ENCODE measurements at regions not wholly inside any gene's neighbourhood (a gene's known extent, or its start where the extent isn't known, plus 50 kb on each side); places are given as distances from the start of the nearest gene placed in this dataset.

DNA sequence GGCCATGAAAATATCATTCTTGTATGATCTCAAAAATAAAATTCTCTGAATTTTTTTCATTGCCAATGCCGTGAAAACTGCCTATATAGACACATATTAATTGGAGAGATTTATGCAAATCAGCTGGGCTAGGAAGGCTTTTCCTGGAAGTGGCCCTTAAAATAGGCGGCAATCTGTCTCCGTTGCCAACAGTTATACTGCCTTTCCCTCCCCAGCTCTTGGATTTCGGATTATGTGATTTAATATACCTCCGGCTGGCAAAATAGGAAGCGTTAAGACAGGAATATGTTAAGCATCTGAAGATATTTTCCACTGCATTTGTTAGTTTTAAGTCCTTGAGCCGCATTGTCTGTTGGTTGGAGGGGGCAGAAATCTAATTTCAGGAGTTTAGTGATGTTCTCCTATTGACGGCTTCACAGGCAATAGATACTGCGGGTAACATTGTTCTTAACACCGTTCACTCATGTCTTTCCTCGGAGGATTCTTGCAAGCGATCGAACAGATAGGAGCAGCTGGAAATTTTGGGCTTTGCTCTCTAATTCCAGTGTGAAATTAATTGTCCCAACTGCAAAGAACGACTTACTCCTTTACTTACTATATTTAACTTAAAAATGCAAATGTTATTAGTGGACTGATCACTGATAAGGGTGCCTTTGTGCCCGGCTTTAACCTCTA is 113.3 kb downstream of the LINC00237 start:
- no peak for DNase-seq (ENCODE audit: low spot score)

DNA sequence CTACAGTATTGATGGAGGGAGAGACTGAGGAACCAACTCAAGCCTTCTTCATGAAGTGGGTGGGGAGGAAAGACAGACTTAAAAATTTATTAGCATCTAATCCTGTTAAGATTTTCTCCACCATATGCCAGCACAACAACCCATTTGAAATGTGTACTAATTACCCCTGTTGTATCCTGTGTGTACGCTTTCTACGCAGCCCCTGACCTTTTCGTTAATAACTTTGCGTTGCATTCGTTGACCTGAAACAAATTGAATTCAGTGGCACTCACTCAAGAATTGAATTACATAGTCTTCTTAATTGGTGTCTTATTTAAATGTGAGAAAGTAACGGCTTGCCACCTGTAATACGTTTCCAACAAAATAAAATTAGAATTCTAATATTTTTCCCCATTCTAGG is 113.9 kb downstream of the LINC00237 start:
- DNase-seq (ENCODE audit: low spot score) = no peak

DNA sequence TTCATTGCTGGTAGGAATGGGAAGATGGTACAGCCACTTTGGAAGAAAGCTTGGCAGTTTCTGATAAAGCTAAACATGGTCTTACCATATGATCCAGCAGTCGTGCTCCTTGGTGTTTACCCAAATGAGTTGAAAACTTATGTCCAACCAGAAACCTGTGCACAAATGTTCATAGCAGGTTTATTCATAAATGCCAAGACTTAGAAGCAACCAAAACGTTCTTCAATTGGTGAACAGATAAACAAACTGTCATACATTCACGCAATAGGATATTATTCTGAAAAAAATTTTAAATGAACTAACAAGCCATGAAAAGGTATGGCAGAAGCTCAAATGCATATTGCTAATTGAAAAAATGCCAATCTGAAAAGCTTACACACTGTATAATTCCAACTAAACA is 117.1 kb downstream of the LINC00237 start:
- DNase-seq (ENCODE audit: low spot score) = no peak

DNA sequence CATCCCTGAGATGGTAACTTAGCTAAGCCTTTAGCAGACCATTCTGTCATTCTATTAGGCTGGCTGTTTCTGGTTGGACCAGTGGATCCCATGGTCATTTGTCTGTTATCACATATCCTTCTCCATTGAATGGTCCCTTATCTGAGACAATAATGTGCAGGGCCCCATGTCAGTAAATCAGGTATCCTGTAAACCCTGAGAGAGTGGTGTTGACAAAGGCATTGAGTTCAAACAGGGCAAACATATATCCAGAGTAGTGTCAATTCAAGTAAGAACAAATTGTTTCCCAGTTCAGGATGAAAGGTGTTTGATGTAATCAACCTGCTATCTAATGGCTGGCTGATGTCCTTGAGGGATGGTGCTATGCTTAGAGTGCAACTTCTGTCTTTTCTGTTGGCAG is 126.2 kb downstream of the LINC00237 start:
- DNase-seq (ENCODE audit: low spot score) = no peak

DNA sequence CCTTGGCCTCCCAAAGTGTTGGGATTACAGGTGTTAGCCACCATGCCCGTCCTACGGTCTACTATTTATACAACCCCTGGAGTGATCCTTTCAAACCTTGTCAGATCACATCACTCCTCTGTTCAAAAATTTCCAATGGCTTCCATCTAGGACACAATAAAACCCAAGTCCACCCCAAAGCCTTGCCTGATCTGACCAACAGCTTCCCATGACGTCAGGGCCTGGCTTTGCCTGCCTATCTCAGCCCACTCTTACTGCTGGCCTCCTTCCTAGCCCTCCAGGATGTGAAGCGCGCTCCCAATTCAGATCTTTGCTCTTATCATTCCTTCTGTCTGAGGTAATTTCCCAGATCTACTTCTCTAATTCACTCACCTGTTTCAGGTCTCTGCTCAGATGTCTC is 128.4 kb downstream of the LINC00237 start:
- no peak for DNase-seq (ENCODE audit: low spot score)

DNA sequence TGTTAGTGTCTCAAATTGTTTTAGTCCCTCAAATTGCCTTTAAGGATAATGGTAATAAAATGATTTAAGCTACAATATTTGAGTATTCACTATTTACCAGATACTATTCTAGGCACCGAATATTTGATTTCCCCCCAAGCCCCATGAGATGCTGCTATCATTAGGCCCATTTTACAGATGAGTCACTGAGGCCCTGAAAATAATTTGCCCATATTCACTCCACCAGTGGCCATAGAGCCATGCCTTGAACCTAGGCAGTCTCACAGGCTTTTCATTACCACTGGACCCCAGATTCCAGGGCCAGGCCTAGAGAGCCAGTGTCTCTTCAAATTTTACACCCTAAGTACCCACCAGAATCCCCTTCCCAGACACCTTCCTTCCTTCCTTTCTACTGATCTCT is 133.7 kb downstream of the LINC00237 start:
- DNase-seq (ENCODE audit: low spot score) = no peak

DNA sequence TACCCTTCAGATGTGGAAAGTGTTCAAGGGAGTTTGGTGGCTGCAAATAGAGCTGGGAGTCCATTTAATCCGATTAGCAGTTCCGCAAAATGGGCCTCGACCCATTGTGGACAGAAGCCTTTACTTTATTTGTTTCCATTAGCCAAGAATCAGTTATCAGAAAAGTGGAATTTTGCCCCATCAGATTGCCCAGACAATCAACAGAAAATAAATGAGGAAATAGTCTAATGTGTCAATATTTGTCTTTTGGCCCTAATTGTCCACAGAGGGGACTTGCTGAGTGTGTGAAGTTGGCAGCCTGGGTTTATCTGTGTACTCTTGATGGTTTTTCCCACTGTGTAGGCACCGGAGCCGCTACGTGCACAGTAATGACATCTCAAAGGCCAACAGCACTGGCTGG is 134.3 kb downstream of the LINC00237 start:
- no peak for DNase-seq (ENCODE audit: low spot score)

DNA sequence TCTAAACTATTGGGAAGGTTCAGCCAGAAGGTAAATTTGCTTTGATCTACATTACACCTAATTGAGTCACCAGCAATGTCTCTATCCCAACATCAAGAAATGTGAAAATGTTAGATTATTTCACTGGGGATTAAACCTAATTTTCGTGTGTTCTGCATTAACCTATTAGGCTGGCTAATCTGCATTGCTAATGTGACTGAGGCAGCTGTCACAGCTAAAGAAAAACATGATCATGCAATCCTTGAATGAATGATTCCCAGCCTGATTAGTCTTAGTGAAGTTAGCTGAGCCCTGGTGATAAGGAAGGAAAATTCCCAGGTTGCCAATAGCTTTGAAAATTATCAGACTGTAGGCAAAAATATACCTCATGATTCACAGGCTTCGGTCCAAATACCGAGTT is 135.3 kb downstream of the LINC00237 start:
- no peak for DNase-seq (ENCODE audit: low spot score)

DNA sequence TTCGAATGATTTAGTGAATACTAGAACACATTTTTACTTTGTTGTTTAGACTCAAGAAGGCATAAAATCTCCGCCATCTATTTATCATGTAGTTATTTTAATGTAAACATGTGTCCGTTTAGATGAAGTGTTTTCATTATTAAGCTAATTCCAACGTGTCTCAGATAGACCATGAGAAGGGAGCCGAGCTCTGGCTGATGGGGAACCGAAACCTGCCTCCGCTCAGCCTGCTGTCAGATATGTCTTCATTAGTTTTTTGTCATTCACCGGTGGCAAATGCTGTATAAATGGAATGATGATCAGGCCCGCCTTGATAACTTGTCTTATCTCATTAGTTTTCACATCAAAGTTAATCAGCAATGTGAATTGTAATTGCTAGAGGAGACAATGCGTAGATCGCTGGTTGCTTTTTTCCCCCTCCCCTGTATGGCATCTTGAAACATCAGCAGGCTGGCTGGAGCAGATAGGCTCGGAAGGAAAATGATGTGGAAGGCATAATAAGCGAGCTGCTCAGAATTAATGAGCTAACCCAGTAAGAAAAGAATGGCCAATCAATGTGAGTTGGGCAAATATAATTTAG is 136.4 kb downstream of the LINC00237 start:
- DNase-seq (ENCODE audit: low spot score) = no peak

DNA sequence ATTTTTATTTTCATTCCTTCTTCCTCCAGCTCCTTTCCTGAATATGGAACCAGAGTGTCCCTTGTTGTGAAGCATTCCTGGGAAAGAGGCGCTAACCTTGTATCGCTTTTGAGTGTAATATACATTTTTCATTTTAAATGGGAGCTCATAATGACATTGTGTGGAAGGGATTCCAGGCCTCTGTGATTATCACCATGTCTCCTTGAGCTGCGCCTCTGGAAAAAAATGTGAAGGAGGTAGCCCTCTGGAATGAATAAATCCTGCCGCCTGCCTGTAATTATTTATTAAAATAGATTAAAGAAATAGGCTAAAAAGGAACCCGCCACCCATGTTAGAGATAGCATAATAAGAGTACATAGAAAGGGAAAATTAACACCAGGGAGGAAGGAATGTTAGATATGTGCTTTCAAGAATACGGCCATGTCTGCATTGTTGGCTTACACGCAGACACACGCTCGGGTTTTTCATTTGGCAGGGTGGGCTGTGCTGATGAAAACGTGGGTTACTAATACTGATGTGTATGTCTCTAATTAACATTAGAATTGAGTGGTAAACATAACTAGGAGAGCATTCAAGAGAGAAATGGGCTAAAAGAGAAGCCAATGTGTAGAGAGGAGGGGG is 138.5 kb downstream of the LINC00237 start:
- DNase-seq (ENCODE audit: low spot score) = no peak

DNA sequence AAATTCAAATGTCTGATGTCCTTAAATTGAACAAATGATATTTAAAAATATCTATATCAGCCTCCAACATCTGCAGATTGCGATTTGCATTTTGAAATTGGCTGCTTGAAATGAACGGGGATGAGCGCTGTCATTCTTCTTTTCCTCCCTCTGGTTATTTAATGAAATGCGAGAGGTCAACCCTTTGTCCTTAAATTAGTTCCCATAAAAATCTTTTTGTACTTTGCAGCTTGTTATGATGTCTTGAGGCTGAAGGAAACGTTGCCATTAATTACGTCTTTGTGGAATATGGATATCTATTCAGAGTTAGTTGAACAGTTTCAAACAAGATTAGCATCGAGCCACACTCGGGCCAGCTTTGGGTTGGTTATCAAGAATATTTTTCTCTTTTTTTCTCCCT is 140.0 kb downstream of the LINC00237 start:
- no peak for DNase-seq (ENCODE audit: low spot score)

DNA sequence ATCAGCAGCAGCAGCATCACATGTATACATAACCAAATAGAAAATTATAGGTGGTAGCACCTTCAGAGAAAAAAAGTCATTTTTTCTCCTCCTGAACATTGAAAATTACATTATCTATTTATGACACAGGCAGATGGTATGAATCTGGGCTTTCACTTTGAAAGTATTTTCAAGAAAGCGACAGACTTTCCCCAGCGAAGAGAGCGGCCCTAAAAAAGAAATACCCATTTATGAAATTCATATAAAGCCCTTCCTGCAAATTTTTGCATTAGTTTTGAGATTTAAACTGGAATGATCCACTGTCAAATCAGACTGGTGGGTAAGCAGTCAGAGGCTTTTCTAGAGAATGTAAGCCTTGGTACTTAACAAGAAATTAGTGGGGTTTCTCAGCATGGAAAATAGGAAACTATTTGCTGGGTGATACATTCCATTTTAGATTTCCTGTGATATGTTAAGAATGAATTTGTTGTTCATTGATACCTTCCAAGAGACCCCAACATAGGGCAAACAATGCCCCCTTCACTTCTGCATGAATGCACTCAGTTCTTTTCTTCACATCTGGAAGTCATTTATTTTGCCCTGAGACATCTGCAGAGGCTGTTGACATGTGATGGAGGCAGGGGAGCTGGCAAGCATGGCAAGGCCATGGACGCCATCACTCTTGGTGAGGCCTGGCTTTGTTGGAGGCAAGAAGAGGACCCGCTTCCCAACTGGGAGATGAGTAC is 147.0 kb downstream of the LINC00237 start:
- no peak for DNase-seq (ENCODE audit: low spot score)

DNA sequence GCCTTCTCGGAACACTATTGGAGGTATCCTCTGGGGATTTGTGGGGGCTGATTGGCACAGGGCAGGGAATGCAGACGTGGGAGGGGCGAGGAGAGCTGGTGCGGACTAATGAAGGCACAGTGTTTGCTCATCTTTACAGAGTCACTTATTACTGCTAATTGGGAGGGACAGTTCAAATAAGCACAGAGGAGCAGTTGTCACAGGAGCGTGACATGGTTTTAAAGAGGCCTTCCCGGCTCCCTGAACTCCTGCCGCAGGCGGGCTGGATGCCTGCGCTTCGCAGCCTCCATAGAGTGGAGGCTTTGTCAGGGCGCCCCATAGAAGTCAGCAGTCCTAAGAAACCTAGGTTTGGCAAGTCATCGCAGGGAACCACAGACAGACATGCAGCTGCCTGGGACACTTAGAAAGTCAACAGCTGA is 149.6 kb downstream of the LINC00237 start:
- no peak for DNase-seq (ENCODE audit: low spot score)

DNA sequence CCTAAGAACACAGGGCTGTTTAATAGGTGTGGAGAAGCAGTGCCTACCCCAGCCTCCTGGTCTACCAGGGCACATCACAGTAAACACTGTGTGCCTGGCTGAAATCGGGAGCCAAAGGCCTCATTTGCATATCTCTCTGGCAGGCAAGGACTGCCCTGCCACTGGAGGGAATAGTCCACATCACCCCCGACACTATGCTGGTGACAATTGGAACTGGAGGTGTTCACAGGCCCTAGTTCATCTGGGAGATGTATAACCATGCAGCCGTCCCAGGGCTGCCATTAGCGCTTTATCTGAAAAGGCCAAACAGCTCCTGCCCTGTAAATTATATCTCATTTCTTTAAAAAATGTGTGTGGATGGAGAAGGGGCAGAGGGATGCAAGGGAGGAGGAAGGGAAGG is 150.3 kb downstream of the LINC00237 start:
- DNase-seq (ENCODE audit: low spot score) = no peak

DNA sequence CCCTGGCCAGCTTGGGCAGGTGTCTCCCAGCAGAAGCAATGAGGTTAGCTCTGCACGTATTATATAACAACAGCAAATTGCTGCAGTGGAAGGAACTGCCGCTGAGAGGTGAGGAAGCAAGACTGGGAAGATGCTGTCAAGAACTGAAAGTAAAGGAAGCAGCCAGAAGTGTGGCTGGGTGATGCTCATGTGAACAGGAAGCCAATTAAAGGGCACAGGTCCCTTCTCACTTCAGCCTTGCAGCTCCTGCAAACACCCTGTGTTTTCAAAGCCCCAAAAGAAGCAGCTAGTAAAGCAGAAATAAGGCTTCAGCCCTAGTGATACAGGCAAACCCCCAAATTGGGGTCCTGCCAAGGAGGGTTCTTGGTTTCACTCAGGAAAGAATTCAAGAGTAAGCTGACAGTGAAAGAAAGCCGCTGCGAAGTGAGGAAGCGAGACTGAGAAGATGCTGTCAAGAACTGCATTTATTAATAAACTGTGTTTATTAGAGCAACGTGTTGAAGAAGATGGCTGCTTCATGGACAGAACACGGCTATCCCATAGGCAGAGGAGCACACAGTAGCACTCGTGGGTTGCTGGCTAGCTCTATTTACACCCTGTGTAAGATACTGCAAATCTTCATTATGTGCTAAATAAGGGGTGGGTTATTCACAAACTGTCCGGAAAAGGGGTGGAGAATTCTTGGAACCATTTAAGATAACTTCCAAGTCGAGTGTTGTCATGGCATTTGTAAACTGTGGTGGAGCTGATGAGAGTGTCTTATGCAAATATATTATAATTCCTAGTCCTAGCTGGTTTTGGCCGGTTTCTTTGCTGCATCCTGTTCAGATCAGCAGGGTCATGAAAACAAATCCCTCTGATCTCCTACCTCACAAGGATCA is 152.2 kb downstream of the LINC00237 start:
- no peak for DNase-seq (ENCODE audit: low spot score)

DNA sequence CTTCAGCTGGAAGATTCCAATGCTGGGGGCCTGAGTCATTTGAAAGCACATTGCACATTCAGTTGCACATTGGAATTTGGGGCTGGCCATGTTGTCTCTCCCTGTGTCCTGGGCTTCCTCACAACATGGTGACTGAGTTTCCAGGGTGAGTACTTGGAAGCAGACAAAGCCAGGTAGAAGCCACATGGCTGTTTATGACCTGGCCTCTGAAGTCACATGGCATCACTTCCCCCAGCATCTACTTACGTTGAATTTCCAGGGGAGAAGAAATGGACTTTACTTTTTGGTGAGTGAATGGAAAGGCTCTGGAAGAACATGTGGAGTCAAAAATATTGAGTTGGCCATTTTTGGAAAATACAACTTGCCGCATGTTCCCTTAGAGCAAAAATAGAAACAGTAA is 155.5 kb downstream of the LINC00237 start:
- no peak for DNase-seq (ENCODE audit: low spot score)

DNA sequence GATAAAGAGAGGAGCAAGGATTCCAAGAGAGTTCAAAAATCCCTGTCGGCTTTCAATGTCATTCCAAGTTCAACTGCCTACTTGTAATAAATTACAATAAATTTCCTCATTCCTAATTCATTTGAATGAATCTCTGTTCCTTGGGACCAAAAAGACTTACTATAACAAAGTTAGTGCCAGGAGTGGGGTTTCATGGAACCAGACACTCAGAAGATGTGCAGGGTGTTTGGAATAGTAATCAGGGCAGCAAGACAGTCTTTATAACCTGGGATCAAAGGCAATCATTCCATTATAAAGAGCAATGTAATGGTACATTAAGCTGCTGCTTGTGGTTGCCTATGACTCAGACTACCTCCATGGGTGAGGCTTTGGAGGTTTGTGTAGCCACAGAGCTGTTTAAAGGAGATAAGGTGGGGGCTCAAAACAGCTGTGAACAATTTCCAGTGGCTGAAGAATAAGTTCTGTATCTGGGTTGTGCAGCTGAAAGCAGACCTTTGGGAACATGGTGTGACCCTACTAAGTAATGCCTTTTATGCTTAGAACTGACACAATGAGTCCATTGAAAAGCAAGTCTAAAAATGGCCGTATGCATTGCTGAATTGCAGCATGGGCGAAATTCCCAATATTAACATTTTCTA is 159.9 kb downstream of the LINC00237 start:
- no peak for DNase-seq (ENCODE audit: low spot score)

DNA sequence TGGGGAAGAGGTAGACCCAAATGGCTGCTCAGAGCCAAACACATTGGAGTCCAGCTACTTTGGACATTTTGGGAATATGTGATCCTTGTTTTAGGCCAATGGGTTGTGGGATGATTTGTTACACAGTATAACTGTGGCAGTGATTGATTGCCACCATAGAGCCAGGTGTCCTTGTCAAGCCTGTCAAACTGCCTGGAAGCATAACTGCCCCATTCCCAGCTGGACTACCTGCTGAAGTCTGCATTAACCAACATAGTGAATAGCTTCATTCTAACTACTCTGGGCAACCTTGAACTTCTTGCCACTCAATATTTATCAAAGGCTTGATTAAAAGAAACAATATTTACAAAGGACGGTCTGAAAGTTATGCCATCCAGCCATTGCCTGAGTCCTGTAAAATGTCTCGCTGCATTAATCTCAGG is 164.7 kb downstream of the LINC00237 start:
- no peak for DNase-seq (ENCODE audit: low spot score)

DNA sequence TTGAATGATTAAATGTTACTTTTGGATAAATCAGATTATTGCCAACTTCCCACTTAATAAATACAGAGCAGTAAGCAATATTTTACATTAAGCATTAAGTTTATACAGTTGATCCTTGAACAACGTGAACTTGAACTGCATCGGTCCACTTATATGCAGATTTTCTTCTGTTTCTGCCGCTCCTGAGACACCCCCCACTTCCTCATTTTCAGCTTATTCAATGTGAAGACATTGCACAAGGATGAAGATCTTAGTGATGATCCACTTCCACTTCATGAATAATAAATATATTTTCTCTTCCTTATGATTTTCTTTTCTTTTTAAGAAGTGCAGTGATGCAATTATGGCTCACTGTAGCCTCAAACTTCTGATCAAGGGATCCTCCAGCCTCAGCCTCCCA is 167.2 kb downstream of the LINC00237 start:
- DNase-seq (ENCODE audit: low spot score) = no peak

DNA sequence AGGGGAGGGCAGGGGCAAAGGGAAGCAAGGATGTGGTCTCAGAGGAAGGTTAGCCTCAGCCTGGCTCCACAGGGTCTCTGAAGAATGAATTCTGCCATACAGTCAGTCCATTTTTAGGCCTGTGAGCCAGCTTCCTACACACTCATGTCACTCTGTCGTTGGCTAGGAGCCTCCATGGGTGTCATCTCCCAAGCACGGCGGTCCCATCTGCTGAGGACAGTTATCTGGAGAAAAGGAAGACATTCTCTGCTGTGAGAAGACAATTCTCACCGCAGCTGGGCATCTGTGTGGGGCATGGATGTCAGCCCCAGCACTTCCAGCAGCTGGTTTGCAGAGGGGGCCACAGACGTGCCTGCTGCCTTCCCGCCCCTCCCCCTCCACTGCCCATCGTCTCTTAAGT is 167.6 kb downstream of the LINC00237 start:
- DNase-seq (ENCODE audit: low spot score) = no peak

DNA sequence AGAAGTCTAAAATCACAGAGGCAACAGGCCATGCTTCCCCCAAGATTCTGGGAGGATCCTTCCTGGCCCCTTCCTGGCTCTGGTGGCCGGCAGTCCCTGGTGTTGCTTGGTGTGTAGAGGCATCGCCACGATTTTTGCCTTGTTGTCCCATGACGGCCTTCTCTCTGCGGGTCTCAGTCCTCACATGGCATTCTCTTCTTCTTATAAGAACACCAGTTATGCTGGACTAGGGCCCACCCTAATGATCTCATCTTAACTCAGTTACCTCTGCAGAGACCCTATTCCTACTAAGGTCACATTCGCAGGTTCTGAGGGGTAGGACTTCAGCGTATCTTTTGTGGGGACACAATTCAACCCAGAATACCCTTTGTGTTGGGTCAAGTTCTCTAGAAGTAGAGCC is 168.0 kb downstream of the LINC00237 start:
- no peak for DNase-seq (ENCODE audit: low spot score)

Measured in kidney capillary endothelial cell (primary cell).